IMR-90 (cell line): ENCODE measurements at regions not wholly inside any gene's neighbourhood (a gene's known extent, or its start where the extent isn't known, plus 50 kb on each side); places are given as distances from the start of the nearest gene placed in this dataset.

Experiments
- ATAC-seq: fragments of 200-7000 bp; cut with Tn5 transposase; 2 replicates; pipeline ENCODE4 v1.9.1; 2020; ENCODE audit warnings: low read depth, mild to moderate bottlenecking, moderate library complexity
- BruUV-seq: library from RNA; stranded (reverse); fragments of 400-500 nt; replicated peaks from 2 replicates; lab custom pipeline; 2021; lab: Mats Ljungman, UMichigan
- CTCF ChIA-PET: fragments of 300-600 bp; formaldehyde crosslinking; extraction: SDS; loops from one replicate; lab custom pipeline; 2021; ENCODE audit warnings: antibody characterized with exemption; lab: Yijun Ruan, JAX
- POLR2A ChIA-PET: fragments of 300-600 bp; sonication (Branson Sonifier 250); formaldehyde crosslinking; loops from one replicate; lab custom pipeline; 2022; ENCODE audit warnings: antibody characterized with exemption; ENCODE audit not compliant: unreplicated experiment; lab: Charles Lee
- DNase-seq: peaks from one replicate; pipeline ENCODE4 v3.0.0; 2013
- H2AFZ ChIP-seq: replicated peaks from 2 replicates; pipeline ENCODE3; 2013; ENCODE audit warnings: low read length, mild to moderate bottlenecking; ENCODE audit not compliant: poor library complexity
- H2AK5ac ChIP-seq: 2 replicates; pipeline ENCODE4 v1.6.1; 2013; ENCODE audit warnings: low read depth, low read length, inconsistent platforms
- H2AK9ac ChIP-seq: replicated peaks from 2 replicates; pipeline ENCODE3; 2013; ENCODE audit warnings: mild to moderate bottlenecking, low read depth, low read length, moderate library complexity; ENCODE audit not compliant: poor library complexity
- H2BK120ac ChIP-seq: 2 replicates; pipeline ENCODE4 v1.6.1; 2013; ENCODE audit warnings: low read depth, low read length, inconsistent platforms
- H2BK15ac ChIP-seq: 3 replicates; pipeline ENCODE4 v1.6.1; 2013; ENCODE audit warnings: low read depth, low read length, inconsistent platforms
- H2BK20ac ChIP-seq: 2 replicates; pipeline ENCODE4 v1.6.1; 2013; ENCODE audit warnings: low read depth, mild to moderate bottlenecking, inconsistent platforms, low read length, moderate library complexity
- H2BK5ac ChIP-seq: 2 replicates; pipeline ENCODE4 v1.6.1; 2013; ENCODE audit warnings: mild to moderate bottlenecking, low read depth, low read length, inconsistent platforms; ENCODE audit not compliant: poor library complexity, severe bottlenecking
- H3K14ac ChIP-seq: replicated peaks from 2 replicates; pipeline ENCODE4 v1.6.1; 2013; ENCODE audit warnings: low read depth, low read length, inconsistent platforms
- H3K18ac ChIP-seq: 2 replicates; pipeline ENCODE4 v1.6.1; 2013; ENCODE audit warnings: low read depth, low read length, control low read depth
- H3K23ac ChIP-seq: 2 replicates; pipeline ENCODE4 v1.6.1; 2013; ENCODE audit warnings: low read depth, low read length, inconsistent platforms
- H3K27ac ChIP-seq: 2 replicates; pipeline ENCODE4 v1.5.1; 2013; ENCODE audit warnings: mild to moderate bottlenecking, control low read depth, low read length; ENCODE audit not compliant: insufficient read depth
- H3K27me3 ChIP-seq: 2 replicates; pipeline ENCODE4 v1.6.1; 2013; ENCODE audit warnings: low read length; ENCODE audit not compliant: control insufficient read depth, insufficient read depth
- H3K36me3 ChIP-seq: 2 replicates; pipeline ENCODE4 v1.6.1; 2013; ENCODE audit warnings: low read length, mixed read lengths; ENCODE audit not compliant: control insufficient read depth, insufficient read depth
- H3K4ac ChIP-seq: 2 replicates; pipeline ENCODE4 v1.6.1; 2013; ENCODE audit warnings: low read depth, low read length, inconsistent platforms
- H3K4me1 ChIP-seq: 2 replicates; pipeline ENCODE4 v1.6.1; 2013; ENCODE audit warnings: low read length, mixed read lengths; ENCODE audit not compliant: control insufficient read depth, insufficient read depth
- H3K4me2 ChIP-seq: 2 replicates; pipeline ENCODE4 v1.6.1; 2013; ENCODE audit warnings: low read depth, mild to moderate bottlenecking, control low read depth, low read length, moderate library complexity
- H3K4me3 ChIP-seq: 2 replicates; pipeline ENCODE4 v1.5.1; 2013; ENCODE audit warnings: low read depth, mild to moderate bottlenecking, control low read depth, low read length, moderate library complexity; ENCODE audit not compliant: insufficient read depth
- H3K56ac ChIP-seq: 2 replicates; pipeline ENCODE4 v1.6.1; 2013; ENCODE audit warnings: low read length, inconsistent platforms; ENCODE audit not compliant: insufficient read depth; ENCODE audit errors: extremely low read depth
- H3K79me1 ChIP-seq, 2 experiments: 2 replicates each; pipeline ENCODE4 v1.6.1; 2013; ENCODE audit warnings: low read length in 2 of 2, inconsistent platforms in 1 of 2, low read depth in 1 of 2
- H3K9ac ChIP-seq: 2 replicates; pipeline ENCODE4 v1.6.1; 2013; ENCODE audit warnings: low read depth, low read length, control low read depth
- H3K9me1 ChIP-seq: 2 replicates; pipeline ENCODE4 v1.6.1; 2013; ENCODE audit warnings: low read length, inconsistent platforms; ENCODE audit not compliant: insufficient read depth
- H3K9me3 ChIP-seq: 2 replicates; pipeline ENCODE4 v1.6.1; 2013; ENCODE audit warnings: low read length; ENCODE audit not compliant: control insufficient read depth, insufficient read depth
- H4K20me1 ChIP-seq: 2 replicates; pipeline ENCODE4 v1.6.1; 2013; ENCODE audit warnings: low read length, inconsistent platforms; ENCODE audit not compliant: insufficient read depth
- H4K5ac ChIP-seq: 2 replicates; pipeline ENCODE4 v1.6.1; 2013; ENCODE audit warnings: mild to moderate bottlenecking, low read depth, low read length, control low read depth
- H4K8ac ChIP-seq, 2 experiments: 2 replicates each; pipeline ENCODE4 v1.6.1; 2013; ENCODE audit warnings: low read depth in 2 of 2, low read length in 2 of 2, control low read depth in 1 of 2, inconsistent platforms in 1 of 2
- H4K91ac ChIP-seq: 2 replicates; pipeline ENCODE4 v1.6.1; 2013; ENCODE audit warnings: low read depth, low read length, inconsistent platforms; ENCODE audit not compliant: insufficient read depth
- CEBPB ChIP-seq: IDR thresholded peaks from 2 replicates; pipeline ENCODE4 v1.6.1; 2012; ENCODE audit warnings: low read depth, low read length, improper control_type of control experiment
- CHD1 ChIP-seq: IDR thresholded peaks from 2 replicates; pipeline ENCODE4 v1.6.1; 2012; ENCODE audit warnings: low read depth, low read length, improper control_type of control experiment
- ELK1 ChIP-seq: fragments of 150-350 bp; IDR thresholded peaks from 2 replicates; pipeline ENCODE4 v1.6.1; 2016; ENCODE audit warnings: low read depth, mild to moderate bottlenecking, low read length, moderate library complexity, borderline replicate concordance
- FOS ChIP-seq: fragments of 150-350 bp; IDR thresholded peaks from 2 replicates; pipeline ENCODE4 v1.6.1; 2016; ENCODE audit warnings: low read depth, low read length
- MAFK ChIP-seq: IDR thresholded peaks from 2 replicates; pipeline ENCODE4 v1.6.1; 2012; ENCODE audit warnings: low read depth, low read length, improper control_type of control experiment
- MAZ ChIP-seq: IDR thresholded peaks from 2 replicates; pipeline ENCODE4 v1.6.1; 2012; ENCODE audit warnings: low read depth, mild to moderate bottlenecking, low read length, improper control_type of control experiment, moderate library complexity, borderline replicate concordance
- MXI1 ChIP-seq: IDR thresholded peaks from 2 replicates; pipeline ENCODE4 v1.6.1; 2012; ENCODE audit warnings: low read depth, mild to moderate bottlenecking, low read length, moderate library complexity, borderline replicate concordance
- NFE2L2 ChIP-seq: fragments of 150-350 bp; IDR thresholded peaks from 2 replicates; pipeline ENCODE4 v1.6.1; 2016; ENCODE audit warnings: low read depth, mild to moderate bottlenecking, low read length
- POLR2A ChIP-seq: IDR thresholded peaks from 2 replicates; pipeline ENCODE4 v1.6.1; 2012; ENCODE audit warnings: mild to moderate bottlenecking, low read depth, low read length
- RAD21 ChIP-seq: IDR thresholded peaks from 2 replicates; pipeline ENCODE4 v1.6.1; 2012; ENCODE audit warnings: low read length, improper control_type of control experiment
- RCOR1 ChIP-seq: IDR thresholded peaks from 2 replicates; pipeline ENCODE4 v1.6.1; 2012; ENCODE audit warnings: mild to moderate bottlenecking, low read length, improper control_type of control experiment; ENCODE audit not compliant: insufficient replicate concordance
- SMC3 ChIP-seq: fragments of 150-350 bp; IDR thresholded peaks from 2 replicates; pipeline ENCODE4 v1.6.1; 2016; ENCODE audit warnings: low read depth, mild to moderate bottlenecking, antibody characterized with exemption, low read length, moderate library complexity
- USF2 ChIP-seq: fragments of 150-350 bp; IDR thresholded peaks from 2 replicates; pipeline ENCODE4 v1.6.1; 2017; ENCODE audit warnings: mild to moderate bottlenecking, antibody characterized with exemption, low read length, low read depth
- WGBS, 2 experiments: methylation state at CpG; one replicate each; pipeline versions ENCODE4 v1.1.5 to v1.1.7; 2013; ENCODE audit warnings: missing lambda C conversion rate in 2 of 2; ENCODE audit not compliant: insufficient read length in 1 of 2; ENCODE audit errors: extremely low coverage in 2 of 2; 5-methylcytosine and 5-hydroxymethylcytosine counted together
- dilution Hi-C: fragments of 300-500 bp; cut with HindIII; formaldehyde crosslinking; loops from one replicate; pipeline ENCODE4 v1.14.3; 2018; ENCODE audit warnings: low sequenced_read_pairs; ENCODE audit not compliant: unreplicated experiment
- in situ Hi-C: fragments of 300-500 bp; cut with MboI; formaldehyde crosslinking; loops from 3 replicates; pipeline ENCODE4 v1.14.3; 2019; ENCODE audit warnings: low sequenced_read_pairs, inconsistent platforms, mixed read lengths
- intact Hi-C: fragments of 100-400 bp; cut with micrococcal nuclease; formaldehyde crosslinking; loops from 2 replicates; pipeline ENCODE4 v1.10.0; 2022

- Histone ChIP-seq H3K14ac (no peak overlapping the region), H2AK5ac (no peak overlapping the region), H3K9ac (no peak overlapping the region), H3K27ac (no peak overlapping the region), H4K91ac (no peak overlapping the region), H3K27me3 (no peaks in the 10 kb centered on the region), H2AK9ac (no peak overlapping the region), H4K5ac (no peak overlapping the region), H3K23ac (no peak overlapping the region), H3K4me1 (peaks cover 28% of the 10 kb centered on the region), H3K36me3 (no peaks in the 10 kb centered on the region), H4K8ac (no peak overlapping the region), H2AFZ (no peak overlapping the region), H3K79me1 (no peaks in the 10 kb centered on the region), H2BK5ac (no peak overlapping the region), H3K4me2 (no peak overlapping the region), H3K9me3 (no peaks in the 10 kb centered on the region), H2BK20ac (no peak overlapping the region), H3K9me1 (peaks cover 13% of the 10 kb centered on the region), H3K4me3 (no peak overlapping the region), H3K4ac (no peak overlapping the region), H3K56ac (no peak overlapping the region), H4K20me1 (no peaks in the 10 kb centered on the region), H2BK120ac (no peak overlapping the region), H3K18ac (no peak overlapping the region), H2BK15ac (no peak overlapping the region)
- ATAC-seq (no peak), DNase-seq (no peak)
- TF ChIP-seq CEBPB = no peak
- no peak for TF ChIP-seq RAD21
- TF ChIP-seq FOS = no peak
- TF ChIP-seq USF2 = no peak
- no peak for TF ChIP-seq RCOR1
- TF ChIP-seq MXI1 = no peak
- TF ChIP-seq SMC3 = no peak
- TF ChIP-seq POLR2A = no peak
- no peak for TF ChIP-seq ELK1
- TF ChIP-seq CHD1 = no peak
- no peak for TF ChIP-seq MAZ
- TF ChIP-seq NFE2L2 = no peak
- TF ChIP-seq MAFK = no peak
- no TSS peak for BruUV-seq
- POLR2A ChIA-PET = no interaction called here
- intact Hi-C loops (no loop called here), in situ Hi-C loops (no loop called here), dilution Hi-C loops (no loop called here)
- CTCF ChIA-PET = no interaction called here
- no CpG with 5 or more reads among the region's 3 CpGs for WGBS, 2 experiments
Observed at GRCh38 chr14:61222388-61222787, 58.8 kb downstream of the TMEM30B start.
